Motor neuron (in vitro differentiated cells): ENCODE measurements at regions not wholly inside any gene's neighbourhood (a gene's known extent, or its start where the extent isn't known, plus 50 kb on each side); places are given as distances from the start of the nearest gene placed in this dataset.

Experiments used
- ATAC-seq, 8 experiments: fragments of 200-7000 bp; cut with Tn5 transposase; replicated peaks in 6 of 8; 2 replicates each; pipeline ENCODE4 v1.8.0; 2021; ENCODE audit warnings: mild to moderate bottlenecking in 8 of 8, moderate library complexity in 8 of 8
- H3K27ac ChIP-seq, 2 donors: fragments of 250-450 bp; sonication (Bioruptor Pico); 2 replicates each; pipeline ENCODE4 v1.9.0; 2021; ENCODE audit warnings: antibody characterized with exemption in 2 of 2, mild to moderate bottlenecking in 2 of 2, moderate library complexity in 1 of 2
- H3K4me1 ChIP-seq, 2 donors: fragments of 250-450 bp; sonication (Bioruptor Pico); replicated peaks in 1 of 2; 2 replicates each; pipeline ENCODE4 v1.6.1; 2021; ENCODE audit warnings: antibody characterized with exemption in 2 of 2, mild to moderate bottlenecking in 2 of 2, moderate library complexity in 1 of 2
- H3K4me3 ChIP-seq, 5 donors: fragments of 250-450 bp; sonication (Bioruptor Pico); 2 replicates each; pipeline ENCODE4 v1.9.0; 2021; ENCODE audit warnings: antibody characterized with exemption in 5 of 5, mild to moderate bottlenecking in 5 of 5, moderate library complexity in 4 of 5
- WGBS, 10 experiments: fragments of 450-650 bp; shearing (Covaris generic); methylation state at CpG; one replicate each; pipeline ENCODE4 v1.0.0; 2022; 5-methylcytosine and 5-hydroxymethylcytosine counted together
- in situ Hi-C, 9 experiments: fragments of 400-800 bp; cut with MboI; loops; one replicate each; pipeline ENCODE4 v1.15.0; 2021; ENCODE audit warnings: low sequenced_read_pairs in 9 of 9, low pct_unique_long_range_greater_than_20kb in 2 of 9; ENCODE audit not compliant: unreplicated experiment in 9 of 9

- 0 to 94% (median 75%) methylated on average over 1 to 4 of the region's 4 CpGs; no CpG with 5 or more reads in 2 of the 10 experiments for WGBS, 10 experiments
- Histone ChIP-seq H3K4me3 (no peak overlapping the region), H3K4me1 (no peaks in the 10 kb centered on the region), H3K27ac (no peak overlapping the region)
- ATAC-seq, result no peak
- in situ Hi-C loops, result no loop called here
Measured at GRCh38 chr13:65642996-65643395, 1587.1 kb downstream of the PCDH9 start.

- ATAC-seq, result no peak
- Histone ChIP-seq H3K27ac (no peak overlapping the region), H3K4me3 (no peak overlapping the region), H3K4me1 (no peaks in the 10 kb centered on the region)
- in situ Hi-C loops, result no loop called here
Measured at GRCh38 chr13:65642301-65642700, 1587.8 kb downstream of the PCDH9 start.

- in situ Hi-C loops, result no loop called here
- no peaks in the 10 kb centered on the region for H3K4me1 ChIP-seq
- peak in 4 of 8 experiments; percentile 40 to 55 (median 48) for ATAC-seq
Measured at GRCh38 chr13:65638572-65639168, 1591.5 kb downstream of the PCDH9 start.

GRCh38 chr13:65633806-65634205 is 1596.3 kb downstream of the PCDH9 start:
- Histone ChIP-seq H3K27ac (no peak overlapping the region), H3K4me1 (no peaks in the 10 kb centered on the region), H3K4me3 (no peak overlapping the region)
- WGBS, 10 experiments, result 57 to 100% (median 100%) methylated on average over 1 of the region's 1 CpG; no CpG with 5 or more reads in 3 of the 10 experiments
- ATAC-seq, result no peak
- in situ Hi-C loops, result no loop called here

More at GRCh38 chr13:65638572-65639168, 1591.5 kb downstream of the PCDH9 start:
- no peak overlapping the region for H3K4me3 ChIP-seq
- WGBS, 10 experiments, result 0 to 100% (median 41%) methylated on average over 1 to 2 of the region's 2 CpGs; no CpG with 5 or more reads in 3 of the 10 experiments
- H3K27ac ChIP-seq, result no peak overlapping the region

- no peak overlapping the region for H3K4me3 ChIP-seq
- H3K27ac ChIP-seq, result no peak overlapping the region
- no peak for ATAC-seq
- peaks cover 0 to 2% of the 10 kb centered on the region in 2 donors for H3K4me1 ChIP-seq
- in situ Hi-C loops, result no loop called here
- 0 to 100% (median 68%) methylated on average over 1 to 2 of the region's 2 CpGs for WGBS, 10 experiments
Measured at GRCh38 chr13:65631078-65631477, 1599.1 kb downstream of the PCDH9 start.

- WGBS, 10 experiments, result 0 to 100% (median 89%) methylated on average over 1 to 2 of the region's 2 CpGs; no CpG with 5 or more reads in 1 of the 10 experiments
- Histone ChIP-seq H3K4me3 (no peak overlapping the region), H3K4me1 (peaks cover 0 to 2% of the 10 kb centered on the region in 2 donors), H3K27ac (no peak overlapping the region)
- in situ Hi-C loops, result no loop called here
- ATAC-seq, result no peak
Measured at GRCh38 chr13:65629926-65630325, 1600.2 kb downstream of the PCDH9 start.

GRCh38 chr13:65623148-65623547 is 1607.0 kb downstream of the PCDH9 start:
- ATAC-seq, result no peak
- Histone ChIP-seq H3K27ac (no peak overlapping the region), H3K4me3 (no peak overlapping the region), H3K4me1 (peaks cover 0 to 2% of the 10 kb centered on the region in 2 donors)
- in situ Hi-C loops, result no loop called here
- WGBS, 10 experiments, result 29 to 100% (median 80%) methylated on average over 1 to 3 of the region's 3 CpGs; no CpG with 5 or more reads in 3 of the 10 experiments

- no peak overlapping the region for H3K27ac ChIP-seq
- in situ Hi-C loops, result no loop called here
- H3K4me3 ChIP-seq, result no peak overlapping the region
- H3K4me1 ChIP-seq, result peaks cover 0 to 5% of the 10 kb centered on the region in 2 donors
- no peak for ATAC-seq
- WGBS, 10 experiments, result 17 to 90% (median 80%) methylated on average over 1 to 3 of the region's 3 CpGs; no CpG with 5 or more reads in 3 of the 10 experiments
Measured at GRCh38 chr13:65615506-65615905, 1614.6 kb downstream of the PCDH9 start.

GRCh38 chr13:65613004-65613403 is 1617.1 kb downstream of the PCDH9 start:
- in situ Hi-C loops, result no loop called here
- no peak for ATAC-seq
- Histone ChIP-seq H3K4me1 (peaks cover 5 to 12% of the 10 kb centered on the region in 2 donors), H3K27ac (no peak overlapping the region), H3K4me3 (no peak overlapping the region)
- WGBS, 10 experiments, result 11 to 100% (median 86%) methylated on average over 1 to 2 of the region's 2 CpGs; no CpG with 5 or more reads in 4 of the 10 experiments

- Histone ChIP-seq H3K4me3 (no peak overlapping the region), H3K27ac (no peak overlapping the region), H3K4me1 (peaks cover 5 to 12% of the 10 kb centered on the region in 2 donors)
- in situ Hi-C loops, result no loop called here
- 19 to 78% (median 31%) methylated on average over 1 to 2 of the region's 2 CpGs; no CpG with 5 or more reads in 1 of the 10 experiments for WGBS, 10 experiments
- ATAC-seq, result peak in 5 of 8 experiments; percentile 58 to 80 (median 68)
Measured at GRCh38 chr13:65609350-65609749, 1620.8 kb downstream of the PCDH9 start.

- 8 to 100% (median 83%) methylated on average over 1 to 2 of the region's 2 CpGs; no CpG with 5 or more reads in 3 of the 10 experiments for WGBS, 10 experiments
- peak in 3 of 8 experiments; percentile 35 to 56 (median 48) for ATAC-seq
- in situ Hi-C loops, result no loop called here
- Histone ChIP-seq H3K4me3 (no peak overlapping the region), H3K27ac (no peak overlapping the region), H3K4me1 (peaks cover 5 to 19% of the 10 kb centered on the region in 2 donors)
Measured at GRCh38 chr13:65606622-65607021, 1623.5 kb downstream of the PCDH9 start.

- in situ Hi-C loops, result no loop called here
- H3K27ac ChIP-seq, result no peak overlapping the region
Measured at GRCh38 chr13:65605396-65605795, 1624.7 kb downstream of the PCDH9 start.

GRCh38 chr13:65603160-65603559 is 1627.0 kb downstream of the PCDH9 start:
- H3K27ac ChIP-seq, result no peak overlapping the region
- no peak for ATAC-seq
- in situ Hi-C loops, result no loop called here
- 3 to 100% (median 89%) methylated on average over 1 to 3 of the region's 3 CpGs for WGBS, 10 experiments
- peaks cover 2 to 13% of the 10 kb centered on the region in 2 donors for H3K4me1 ChIP-seq
- H3K4me3 ChIP-seq, result no peak overlapping the region

More at GRCh38 chr13:65605396-65605795, 1624.7 kb downstream of the PCDH9 start:
- Histone ChIP-seq H3K4me1 (peaks cover 2 to 25% of the 10 kb centered on the region in 2 donors), H3K4me3 (no peak overlapping the region)
- ATAC-seq, result no peak

GRCh38 chr13:65601855-65602254 is 1628.3 kb downstream of the PCDH9 start:
- ATAC-seq, result peak in 5 of 8 experiments; percentile 51 to 86 (median 75)
- H3K4me1 ChIP-seq, result peaks cover 2 to 13% of the 10 kb centered on the region in 2 donors
- H3K27ac ChIP-seq, result no peak overlapping the region
- in situ Hi-C loops, result no loop called here
- 0 to 86% (median 58%) methylated on average over 1 of the region's 1 CpG; no CpG with 5 or more reads in 2 of the 10 experiments for WGBS, 10 experiments
- H3K4me3 ChIP-seq, result no peak overlapping the region
